A673 (cell line): ENCODE measurements at regions not wholly inside any gene's neighbourhood (a gene's known extent, or its start where the extent isn't known, plus 50 kb on each side); places are given as distances from the start of the nearest gene placed in this dataset.

ENCODE experiments used
- EZH2 ChIP-seq: fragments of 200-600 bp; sonication (generic); IDR thresholded peaks from 2 replicates; pipeline ENCODE4 v1.6.1; 2017; ENCODE audit warnings: borderline replicate concordance, low read depth, mild to moderate bottlenecking, mixed read lengths, antibody characterized with exemption, low read length; ENCODE audit not compliant: poor library complexity, severe bottlenecking
- TF ChIP-seq, protein P1 (sequence below): fragments of 300-800, 200-600 bp; sonication (generic); conservative IDR thresholded peaks from 2 replicates; pipeline ENCODE4 v1.5.1; 2017; ENCODE audit warnings: low read depth, mild to moderate bottlenecking, antibody characterized with exemption, low read length, moderate library complexity, mixed read lengths

DNA sequence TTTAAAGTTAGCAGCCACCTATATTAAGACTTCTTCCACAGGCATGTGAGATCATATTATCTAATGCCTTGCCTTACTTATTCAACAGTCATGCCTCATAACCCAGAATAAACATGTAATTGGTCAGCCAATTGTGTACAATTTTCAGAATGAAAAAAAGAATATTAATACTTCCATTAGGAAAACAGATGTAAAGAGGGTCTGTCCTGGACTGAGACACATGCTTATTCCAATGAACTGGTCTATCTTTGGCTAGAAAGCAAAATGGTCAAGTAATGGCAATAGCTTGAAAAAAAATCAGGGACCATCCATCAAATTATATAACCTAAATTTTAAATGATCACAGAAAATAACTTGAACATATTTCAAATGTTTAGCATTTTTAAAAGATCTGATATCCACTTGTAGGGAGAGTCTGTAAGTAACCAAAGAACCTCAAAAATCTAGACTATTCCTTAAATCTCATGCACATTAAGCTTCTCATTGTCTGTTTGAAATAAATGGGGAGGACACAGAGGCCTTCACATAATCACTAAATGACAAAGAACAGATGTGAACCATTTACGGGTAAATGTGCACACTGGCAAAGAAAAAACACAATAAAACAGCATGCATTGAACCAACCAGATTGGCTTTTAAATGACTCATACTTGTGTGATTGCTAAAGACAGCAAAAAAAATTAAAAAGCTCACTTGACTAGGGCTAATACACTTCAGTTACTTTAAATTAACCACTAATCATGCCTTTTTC, 568.8 kb upstream of the PCDH15 start:
- TF ChIP-seq, protein P1, sequence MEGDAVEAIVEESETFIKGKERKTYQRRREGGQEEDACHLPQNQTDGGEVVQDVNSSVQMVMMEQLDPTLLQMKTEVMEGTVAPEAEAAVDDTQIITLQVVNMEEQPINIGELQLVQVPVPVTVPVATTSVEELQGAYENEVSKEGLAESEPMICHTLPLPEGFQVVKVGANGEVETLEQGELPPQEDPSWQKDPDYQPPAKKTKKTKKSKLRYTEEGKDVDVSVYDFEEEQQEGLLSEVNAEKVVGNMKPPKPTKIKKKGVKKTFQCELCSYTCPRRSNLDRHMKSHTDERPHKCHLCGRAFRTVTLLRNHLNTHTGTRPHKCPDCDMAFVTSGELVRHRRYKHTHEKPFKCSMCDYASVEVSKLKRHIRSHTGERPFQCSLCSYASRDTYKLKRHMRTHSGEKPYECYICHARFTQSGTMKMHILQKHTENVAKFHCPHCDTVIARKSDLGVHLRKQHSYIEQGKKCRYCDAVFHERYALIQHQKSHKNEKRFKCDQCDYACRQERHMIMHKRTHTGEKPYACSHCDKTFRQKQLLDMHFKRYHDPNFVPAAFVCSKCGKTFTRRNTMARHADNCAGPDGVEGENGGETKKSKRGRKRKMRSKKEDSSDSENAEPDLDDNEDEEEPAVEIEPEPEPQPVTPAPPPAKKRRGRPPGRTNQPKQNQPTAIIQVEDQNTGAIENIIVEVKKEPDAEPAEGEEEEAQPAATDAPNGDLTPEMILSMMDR, result no peak
- TF ChIP-seq EZH2, result no peak
